ENCODE measurements at regions not wholly inside any gene's neighbourhood (a gene's known extent, or its start where the extent isn't known, plus 50 kb on each side); places are given as distances from the start of the nearest gene placed in this dataset.

DNA sequence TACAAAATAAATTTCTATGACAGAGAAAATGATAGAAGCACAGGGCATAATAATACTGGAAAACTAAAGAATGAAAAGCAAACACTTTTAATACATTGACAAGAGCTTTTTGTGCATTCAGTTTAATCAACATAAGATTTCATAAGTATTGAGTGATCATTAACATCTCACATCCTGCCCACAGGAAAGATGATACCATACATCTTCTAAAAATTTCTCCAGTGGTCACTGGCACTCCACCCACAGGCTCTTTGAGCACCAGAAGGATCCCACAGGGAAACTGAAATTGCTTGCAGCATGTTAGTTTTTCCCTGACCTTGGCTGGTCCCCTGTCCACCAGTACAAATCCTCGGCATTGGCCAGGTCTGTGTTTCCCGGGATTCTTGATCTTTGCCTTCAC, 186.0 kb downstream of the CEMIP2 start:
- no peak for DNase-seq (ENCODE audit: low spot score)
- TF ChIP-seq, protein P1, sequence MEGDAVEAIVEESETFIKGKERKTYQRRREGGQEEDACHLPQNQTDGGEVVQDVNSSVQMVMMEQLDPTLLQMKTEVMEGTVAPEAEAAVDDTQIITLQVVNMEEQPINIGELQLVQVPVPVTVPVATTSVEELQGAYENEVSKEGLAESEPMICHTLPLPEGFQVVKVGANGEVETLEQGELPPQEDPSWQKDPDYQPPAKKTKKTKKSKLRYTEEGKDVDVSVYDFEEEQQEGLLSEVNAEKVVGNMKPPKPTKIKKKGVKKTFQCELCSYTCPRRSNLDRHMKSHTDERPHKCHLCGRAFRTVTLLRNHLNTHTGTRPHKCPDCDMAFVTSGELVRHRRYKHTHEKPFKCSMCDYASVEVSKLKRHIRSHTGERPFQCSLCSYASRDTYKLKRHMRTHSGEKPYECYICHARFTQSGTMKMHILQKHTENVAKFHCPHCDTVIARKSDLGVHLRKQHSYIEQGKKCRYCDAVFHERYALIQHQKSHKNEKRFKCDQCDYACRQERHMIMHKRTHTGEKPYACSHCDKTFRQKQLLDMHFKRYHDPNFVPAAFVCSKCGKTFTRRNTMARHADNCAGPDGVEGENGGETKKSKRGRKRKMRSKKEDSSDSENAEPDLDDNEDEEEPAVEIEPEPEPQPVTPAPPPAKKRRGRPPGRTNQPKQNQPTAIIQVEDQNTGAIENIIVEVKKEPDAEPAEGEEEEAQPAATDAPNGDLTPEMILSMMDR (IDR thresholded peaks at IDR 0.05; ENCODE audit: borderline replicate concordance, control extremely low read depth, extremely low read depth, insufficient read depth, missing control alignments) = no peak
- in situ Hi-C loops (cut with MboI; ENCODE audit: low sequenced_read_pairs, unreplicated experiment) = no loop called here

DNA sequence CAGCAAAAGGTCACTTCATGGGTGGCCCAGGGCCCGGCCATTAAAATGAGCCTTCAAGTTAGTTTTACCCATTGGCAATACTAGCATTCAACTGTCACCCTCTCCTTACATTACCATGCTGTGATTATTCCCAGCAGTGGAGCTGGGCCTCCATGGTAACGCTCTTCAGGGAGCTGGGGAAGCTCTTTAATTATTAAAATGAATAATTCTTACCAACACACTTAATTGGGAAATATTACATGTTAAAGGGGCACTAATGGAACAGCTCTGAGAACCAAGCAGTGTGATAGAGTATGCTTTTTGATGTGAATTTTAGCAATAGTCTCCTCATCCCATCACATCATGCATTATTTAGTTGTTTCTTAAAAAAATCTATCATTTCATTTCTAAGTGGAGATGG, 187.2 kb downstream of the CEMIP2 start:
- in situ Hi-C loops (cut with MboI; ENCODE audit: low sequenced_read_pairs, unreplicated experiment) = no loop called here
- DNase-seq (ENCODE audit: low spot score) = no peak
- TF ChIP-seq, protein P1 (IDR thresholded peaks at IDR 0.05; ENCODE audit: borderline replicate concordance, control extremely low read depth, extremely low read depth, insufficient read depth, missing control alignments) = no peak

- TF ChIP-seq, protein P1 (IDR thresholded peaks at IDR 0.05; ENCODE audit: borderline replicate concordance, control extremely low read depth, extremely low read depth, insufficient read depth, missing control alignments) = no peak
- in situ Hi-C loops (cut with MboI; ENCODE audit: low sequenced_read_pairs, unreplicated experiment) = no loop called here
- no peak for DNase-seq (ENCODE audit: low spot score)
Measured at GRCh38 chr9:71571186-71571585, 197.1 kb downstream of the CEMIP2 start.

DNA sequence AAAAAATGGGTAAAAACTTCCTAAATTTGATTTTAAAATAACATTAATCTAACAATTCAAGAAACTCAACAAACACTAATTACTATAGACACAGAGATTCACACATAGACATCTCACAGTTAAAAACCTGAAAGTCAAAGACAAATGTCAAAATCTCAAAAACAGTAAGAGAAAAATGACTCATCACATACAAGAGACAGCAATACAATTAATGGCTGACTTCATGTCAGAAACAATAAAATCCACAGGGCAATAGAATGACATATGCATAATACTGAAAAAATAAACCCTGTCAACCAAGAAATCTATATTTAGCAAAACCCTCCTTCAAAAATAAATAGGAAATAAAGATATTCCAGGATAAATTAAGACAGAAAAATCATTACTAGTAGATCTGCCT, 200.4 kb downstream of the CEMIP2 start:
- TF ChIP-seq, protein P1 (IDR thresholded peaks at IDR 0.05; ENCODE audit: borderline replicate concordance, control extremely low read depth, extremely low read depth, insufficient read depth, missing control alignments) = no peak
- no peak for DNase-seq (ENCODE audit: low spot score)
- in situ Hi-C loops (cut with MboI; ENCODE audit: low sequenced_read_pairs, unreplicated experiment) = no loop called here

DNA sequence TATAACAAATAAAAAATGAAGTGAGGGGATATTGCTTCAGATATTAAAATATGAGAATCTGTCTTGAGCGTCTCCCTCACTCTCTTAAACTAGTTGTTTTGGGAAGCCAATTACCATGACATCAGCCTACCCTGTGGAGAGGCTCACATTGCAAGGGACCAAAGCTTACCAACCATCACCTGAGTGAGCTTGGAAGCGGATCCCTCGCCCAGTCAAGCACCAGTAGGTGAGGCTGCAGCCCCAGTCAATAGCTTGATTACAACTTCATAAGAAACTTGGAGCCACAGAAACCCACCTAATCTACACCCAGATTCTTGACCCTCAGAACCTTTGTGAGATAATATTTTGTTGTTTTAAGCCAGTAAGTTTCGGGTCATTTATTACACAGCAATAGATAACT, 206.2 kb downstream of the CEMIP2 start:
- in situ Hi-C loops (cut with MboI; ENCODE audit: low sequenced_read_pairs, unreplicated experiment) = no loop called here
- no peak for DNase-seq (ENCODE audit: low spot score)
- TF ChIP-seq, protein P1 (IDR thresholded peaks at IDR 0.05; ENCODE audit: borderline replicate concordance, control extremely low read depth, extremely low read depth, insufficient read depth, missing control alignments) = no peak

GRCh38 chr9:71557310-71557709, 211.0 kb downstream of the CEMIP2 start:
- in situ Hi-C loops (cut with MboI; ENCODE audit: low sequenced_read_pairs, unreplicated experiment) = no loop called here
- no peak for DNase-seq (ENCODE audit: low spot score)
- TF ChIP-seq, protein P1 (IDR thresholded peaks at IDR 0.05; ENCODE audit: borderline replicate concordance, control extremely low read depth, extremely low read depth, insufficient read depth, missing control alignments) = no peak

DNA sequence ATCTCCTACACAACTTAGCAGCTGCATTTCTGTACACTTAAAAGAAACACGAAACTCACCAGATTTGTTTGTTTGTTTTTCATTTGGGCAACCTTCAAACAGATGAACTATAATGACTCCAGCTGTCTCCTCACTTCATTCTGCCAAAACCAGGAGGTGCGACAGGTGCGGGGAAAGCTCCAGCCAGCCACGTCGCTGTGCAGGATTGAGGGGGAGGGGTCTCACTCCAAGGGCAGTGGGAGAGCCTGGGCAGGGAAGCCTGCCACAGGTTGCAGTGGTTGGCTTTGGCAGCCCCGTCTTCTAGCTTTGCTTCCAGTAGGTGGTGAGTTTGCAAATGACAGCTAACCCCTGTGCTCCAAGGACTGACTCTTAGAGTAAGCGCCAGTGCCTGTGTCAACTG, 215.8 kb downstream of the CEMIP2 start:
- in situ Hi-C loops (cut with MboI; ENCODE audit: low sequenced_read_pairs, unreplicated experiment) = no loop called here
- TF ChIP-seq, protein P1 (IDR thresholded peaks at IDR 0.05; ENCODE audit: borderline replicate concordance, control extremely low read depth, extremely low read depth, insufficient read depth, missing control alignments) = no peak
- DNase-seq (ENCODE audit: low spot score) = no peak

All from GM13976 (cell line).